Endodermal cell (in vitro differentiated cells): ENCODE measurements at regions not wholly inside any gene's neighbourhood (a gene's known extent, or its start where the extent isn't known, plus 50 kb on each side); places are given as distances from the start of the nearest gene placed in this dataset.

Experiments used
- DNase-seq: peaks from one replicate; pipeline ENCODE4 v3.0.0-alpha.2; 2017
- H3K27ac ChIP-seq: 2 replicates; pipeline ENCODE4 v1.5.1; 2013; ENCODE audit warnings: mild to moderate bottlenecking, low read depth, low read length, moderate library complexity
- H3K27me3 ChIP-seq: 2 replicates; pipeline ENCODE4 v1.6.1; 2013; ENCODE audit warnings: mild to moderate bottlenecking, low read length, moderate library complexity; ENCODE audit not compliant: insufficient read depth, control insufficient read depth, poor library complexity, severe bottlenecking
- H3K36me3 ChIP-seq: 2 replicates; pipeline ENCODE4 v1.7.0; 2013; ENCODE audit warnings: mild to moderate bottlenecking, low read length, moderate library complexity; ENCODE audit not compliant: control insufficient read depth, insufficient read depth
- H3K4me1 ChIP-seq: one replicate; pipeline ENCODE4 v1.7.0; 2013; ENCODE audit warnings: low read length; ENCODE audit not compliant: control insufficient read depth, insufficient read depth
- H3K4me3 ChIP-seq: 2 replicates; pipeline ENCODE4 v1.5.1; 2013; ENCODE audit warnings: mild to moderate bottlenecking, low read length, moderate library complexity
- H3K9ac ChIP-seq: 2 replicates; pipeline ENCODE4 v1.6.1; 2013; ENCODE audit warnings: mild to moderate bottlenecking, low read length, moderate library complexity; ENCODE audit not compliant: poor library complexity, severe bottlenecking; ENCODE audit errors: extremely low read depth
- H3K9me3 ChIP-seq: 2 replicates; pipeline ENCODE4 v1.6.1; 2013; ENCODE audit warnings: mild to moderate bottlenecking, low read length, moderate library complexity; ENCODE audit not compliant: control insufficient read depth
- H3K27ac Mint-ChIP-seq: 2 replicates; pipeline ENCODE4 v1.8.0; 2020; ENCODE audit warnings: mixed read lengths
- H3K27me3 Mint-ChIP-seq: 2 replicates; pipeline ENCODE4 v1.8.0; 2021; ENCODE audit warnings: mild to moderate bottlenecking, mixed read lengths; ENCODE audit not compliant: insufficient read depth
- H3K36me3 Mint-ChIP-seq: 2 replicates; pipeline ENCODE4 v1.8.0; 2020; ENCODE audit warnings: low read depth, mixed read lengths
- H3K4me1 Mint-ChIP-seq: 2 replicates; pipeline ENCODE4 v1.8.0; 2020; ENCODE audit warnings: mixed read lengths
- H3K4me3 Mint-ChIP-seq: 2 replicates; pipeline ENCODE4 v1.8.0; 2020; ENCODE audit warnings: mild to moderate bottlenecking, moderate library complexity, mixed read lengths
- H3K9me3 Mint-ChIP-seq: 2 replicates; pipeline ENCODE4 v1.8.0; 2020; ENCODE audit warnings: mild to moderate bottlenecking, mixed read lengths
- WGBS, 2 experiments: methylation state at CpG; one replicate each; pipeline versions ENCODE4 v1.1.5 to v1.1.7; 2013; ENCODE audit warnings: missing lambda C conversion rate in 2 of 2, mixed read lengths in 1 of 2; ENCODE audit not compliant: insufficient coverage in 1 of 2, insufficient read length in 1 of 2; 5-methylcytosine and 5-hydroxymethylcytosine counted together
- TF ChIP-seq, protein P1 (sequence below): fragments of 200-600 bp; sonication (generic); conservative IDR thresholded peaks from 2 replicates; pipeline ENCODE4 v1.5.0; 2021; ENCODE audit warnings: antibody characterized with exemption, mild to moderate bottlenecking

DNA sequence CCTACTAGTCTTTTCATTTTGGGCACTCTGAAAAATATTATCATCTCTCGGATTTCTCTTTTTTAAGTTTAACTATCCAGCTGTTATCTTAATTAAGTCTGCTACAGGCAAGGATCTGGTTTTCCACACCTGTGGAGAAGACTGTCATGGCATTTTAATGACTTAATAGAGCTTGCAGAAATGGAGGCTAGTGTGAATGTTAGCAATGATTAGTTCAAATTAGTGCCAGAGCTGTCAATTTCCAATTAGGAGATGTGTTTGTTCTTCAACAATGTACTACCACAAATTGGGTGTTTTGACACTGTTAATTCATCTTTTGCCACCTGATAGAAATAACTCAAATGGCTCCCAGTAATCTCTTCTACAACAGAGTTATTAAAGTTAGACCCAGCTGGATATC lies 2023.0 kb upstream of the CDH9 start:
- Histone ChIP-seq H3K27me3 (no peaks in the 10 kb centered on the region), H3K27ac (no peak overlapping the region), H3K4me1 (no peaks in the 10 kb centered on the region), H3K9me3 (peaks cover 4% of the 10 kb centered on the region), H3K4me3 (peak overlapping the region; percentile 2), H3K9ac (no peak overlapping the region), H3K36me3 (no peaks in the 10 kb centered on the region)
- Mint-ChIP-seq H3K4me1 (peaks cover 11% of the 10 kb centered on the region), H3K27ac (no peak overlapping the region), H3K9me3 (peaks cover 14% of the 10 kb centered on the region), H3K36me3 (peaks cover 3% of the 10 kb centered on the region), H3K27me3 (no peaks in the 10 kb centered on the region), H3K4me3 (no peak overlapping the region)
- 76% methylated on average over 1 of the region's 1 CpG; no CpG with 5 or more reads in 1 of the 2 experiments for WGBS, 2 experiments
- DNase-seq, result no peak
- TF ChIP-seq, protein P1, sequence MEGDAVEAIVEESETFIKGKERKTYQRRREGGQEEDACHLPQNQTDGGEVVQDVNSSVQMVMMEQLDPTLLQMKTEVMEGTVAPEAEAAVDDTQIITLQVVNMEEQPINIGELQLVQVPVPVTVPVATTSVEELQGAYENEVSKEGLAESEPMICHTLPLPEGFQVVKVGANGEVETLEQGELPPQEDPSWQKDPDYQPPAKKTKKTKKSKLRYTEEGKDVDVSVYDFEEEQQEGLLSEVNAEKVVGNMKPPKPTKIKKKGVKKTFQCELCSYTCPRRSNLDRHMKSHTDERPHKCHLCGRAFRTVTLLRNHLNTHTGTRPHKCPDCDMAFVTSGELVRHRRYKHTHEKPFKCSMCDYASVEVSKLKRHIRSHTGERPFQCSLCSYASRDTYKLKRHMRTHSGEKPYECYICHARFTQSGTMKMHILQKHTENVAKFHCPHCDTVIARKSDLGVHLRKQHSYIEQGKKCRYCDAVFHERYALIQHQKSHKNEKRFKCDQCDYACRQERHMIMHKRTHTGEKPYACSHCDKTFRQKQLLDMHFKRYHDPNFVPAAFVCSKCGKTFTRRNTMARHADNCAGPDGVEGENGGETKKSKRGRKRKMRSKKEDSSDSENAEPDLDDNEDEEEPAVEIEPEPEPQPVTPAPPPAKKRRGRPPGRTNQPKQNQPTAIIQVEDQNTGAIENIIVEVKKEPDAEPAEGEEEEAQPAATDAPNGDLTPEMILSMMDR, result no peak

DNA sequence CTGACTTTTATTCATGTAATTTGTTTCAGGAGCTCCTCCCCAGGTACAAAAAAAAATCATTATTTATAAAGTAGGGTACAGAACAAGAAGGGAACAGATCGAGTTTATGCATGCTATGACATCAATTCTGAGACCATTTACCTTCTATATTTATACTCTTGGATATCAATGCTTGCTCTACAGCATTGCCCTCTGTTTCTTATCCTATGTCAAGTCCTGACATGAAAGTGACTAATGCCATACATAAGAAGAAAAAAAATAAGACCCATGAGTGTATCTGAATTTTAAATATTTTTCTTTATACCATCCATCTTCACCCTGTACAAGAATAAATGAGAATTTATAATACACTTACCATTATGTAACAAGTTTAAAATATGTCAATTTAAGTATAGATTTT lies 2016.3 kb upstream of the CDH9 start:
- H3K4me3 ChIP-seq, result no peak overlapping the region
- peaks cover 3% of the 10 kb centered on the region for H3K4me1 ChIP-seq
- Mint-ChIP-seq H3K4me3 (no peak overlapping the region), H3K9me3 (peaks cover 5% of the 10 kb centered on the region), H3K36me3 (no peaks in the 10 kb centered on the region), H3K4me1 (peaks cover 31% of the 10 kb centered on the region), H3K27me3 (no peaks in the 10 kb centered on the region), H3K27ac (no peak overlapping the region)
- DNase-seq, result no peak
- TF ChIP-seq, protein P1, result no peak
- no peak overlapping the region for H3K27ac ChIP-seq
- H3K9me3 ChIP-seq, result no peaks in the 10 kb centered on the region
- WGBS, 2 experiments, result 77% methylated on average over 1 of the region's 1 CpG; no CpG with 5 or more reads in 1 of the 2 experiments
- no peaks in the 10 kb centered on the region for H3K27me3 ChIP-seq
- H3K9ac ChIP-seq, result no peak overlapping the region
- no peaks in the 10 kb centered on the region for H3K36me3 ChIP-seq

DNA sequence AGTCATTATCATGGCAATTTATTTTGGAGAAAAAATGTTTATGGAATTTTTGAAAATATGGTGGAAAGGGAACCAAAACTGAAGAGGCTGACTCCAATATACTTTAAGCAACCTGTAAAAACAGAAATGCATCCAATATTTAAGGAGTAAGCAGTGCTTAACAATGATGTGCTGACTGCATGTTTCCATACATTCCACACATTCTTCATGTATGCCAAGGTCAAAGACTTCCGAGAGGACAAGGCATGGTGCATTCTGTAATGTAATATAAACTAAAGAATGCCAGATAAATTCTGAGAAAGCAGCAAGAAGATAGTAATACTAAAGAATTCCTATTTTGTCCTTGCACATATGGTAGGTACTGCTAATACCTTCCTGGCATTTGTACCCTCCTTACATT lies 2015.9 kb upstream of the CDH9 start:
- H3K27me3 ChIP-seq, result no peaks in the 10 kb centered on the region
- H3K4me3 Mint-ChIP-seq, result no peak overlapping the region
- no peak overlapping the region for H3K9ac ChIP-seq
- TF ChIP-seq, protein P1, result no peak
- H3K36me3 Mint-ChIP-seq, result no peaks in the 10 kb centered on the region
- H3K4me1 ChIP-seq, result peaks cover 3% of the 10 kb centered on the region
- WGBS, 2 experiments, result 0% methylated on average over 1 of the region's 1 CpG; no CpG with 5 or more reads in 1 of the 2 experiments
- H3K27ac ChIP-seq, result no peak overlapping the region
- H3K9me3 Mint-ChIP-seq, result peaks cover 5% of the 10 kb centered on the region
- H3K36me3 ChIP-seq, result no peaks in the 10 kb centered on the region
- DNase-seq, result no peak
- peaks cover 31% of the 10 kb centered on the region for H3K4me1 Mint-ChIP-seq
- H3K27me3 Mint-ChIP-seq, result no peaks in the 10 kb centered on the region
- no peak overlapping the region for H3K4me3 ChIP-seq
- no peaks in the 10 kb centered on the region for H3K9me3 ChIP-seq
- H3K27ac Mint-ChIP-seq, result no peak overlapping the region
